CD4-positive, alpha-beta T cell (primary cell): ENCODE measurements at regions not wholly inside any gene's neighbourhood (a gene's known extent, or its start where the extent isn't known, plus 50 kb on each side); places are given as distances from the start of the nearest gene placed in this dataset.

ENCODE experiments used
- ATAC-seq: fragments of 200-7000 bp; cut with Tn5 transposase; one replicate; pipeline ENCODE4 v1.10.0; 2022; ENCODE audit warnings: mild to moderate bottlenecking; ENCODE audit not compliant: poor library complexity
- CTCF ChIA-PET: fragments of 350-600 bp; sonication (Branson Sonifier 250); formaldehyde crosslinking; loops from one replicate; lab custom pipeline; 2021; ENCODE audit warnings: antibody characterized with exemption, inconsistent platforms; lab: Charles Lee
- POLR2A ChIA-PET: fragments of 350-600 bp; sonication (Branson Sonifier 250); formaldehyde crosslinking; loops from one replicate; lab custom pipeline; 2021; ENCODE audit warnings: antibody characterized with exemption, inconsistent platforms; lab: Charles Lee
- DNase-seq, 14 experiments: peaks; one replicate each; pipeline ENCODE4 v3.0.0-alpha.2; 2013 to 2020; ENCODE audit warnings: mixed read lengths in 2 of 14
- H3K27ac ChIP-seq, 2 donors: one replicate each; pipeline versions ENCODE4 v1.5.1 to v1.7.0; 2013; ENCODE audit warnings: low read length in 2 of 2, low read depth in 1 of 2, mild to moderate bottlenecking in 1 of 2
- H3K27me3 ChIP-seq, 2 experiments: 1 replicate in 1 of 2; 2 replicates in 1 of 2; pipeline versions ENCODE4 v1.6.1 to v1.7.0; 2013; ENCODE audit warnings: low read length in 2 of 2, control low read depth in 1 of 2, mild to moderate bottlenecking in 1 of 2, moderate library complexity in 1 of 2; ENCODE audit not compliant: insufficient read depth in 2 of 2, control insufficient read depth in 1 of 2
- H3K36me3 ChIP-seq: one replicate; pipeline ENCODE4 v1.6.1; 2013; ENCODE audit warnings: low read length, control low read depth; ENCODE audit not compliant: insufficient read depth
- H3K4me1 ChIP-seq: one replicate; pipeline ENCODE4 v1.6.1; 2013; ENCODE audit warnings: low read length, control low read depth; ENCODE audit not compliant: insufficient read depth
- H3K4me3 ChIP-seq: one replicate; pipeline ENCODE4 v1.5.1; 2013; ENCODE audit warnings: mild to moderate bottlenecking, low read length, moderate library complexity
- H3K9me3 ChIP-seq, 2 experiments: 1 replicate in 1 of 2; 2 replicates in 1 of 2; pipeline versions ENCODE4 v1.6.1 to v1.7.0; 2013; ENCODE audit warnings: low read length in 2 of 2, mild to moderate bottlenecking in 2 of 2, control low read depth in 1 of 2, moderate library complexity in 1 of 2; ENCODE audit not compliant: control insufficient read depth in 1 of 2, insufficient read depth in 1 of 2
- H3K27ac Mint-ChIP-seq: one replicate; pipeline ENCODE4 v1.8.0; 2020; ENCODE audit warnings: mixed read lengths
- H3K27me3 Mint-ChIP-seq: one replicate; pipeline ENCODE4 v1.8.0; 2021; ENCODE audit warnings: mixed read lengths
- H3K36me3 Mint-ChIP-seq: one replicate; pipeline ENCODE4 v1.8.0; 2021; ENCODE audit warnings: low read depth, mixed read lengths
- H3K4me1 Mint-ChIP-seq: one replicate; pipeline ENCODE4 v1.8.0; 2021; ENCODE audit warnings: low read depth, mixed read lengths
- H3K4me3 Mint-ChIP-seq: one replicate; pipeline ENCODE4 v1.8.0; 2020; ENCODE audit warnings: mild to moderate bottlenecking, mixed read lengths
- H3K9me3 Mint-ChIP-seq: one replicate; pipeline ENCODE4 v1.8.0; 2020; ENCODE audit warnings: mixed read lengths
- CTCF ChIP-seq: fragments of 200-600 bp; IDR thresholded peaks from one replicate; pipeline ENCODE4 v1.8.0; 2022; ENCODE audit warnings: antibody characterized with exemption, mild to moderate bottlenecking
- intact Hi-C, 2 experiments: fragments of 100-400 bp; cut with DNase I in 1 of 2; cut with micrococcal nuclease in 1 of 2; formaldehyde crosslinking; loops; one replicate each; pipeline versions ENCODE4 v1.15.1 to v1.9.0; 2023 to 2025; cut with DNase I, micrococcal nuclease

GRCh38 chr18:56322406-56322805, 316.0 kb downstream of the TXNL1 start:
- Mint-ChIP-seq H3K27me3 (no peaks in the 10 kb centered on the region), H3K27ac (no peak overlapping the region), H3K4me3 (no peak overlapping the region), H3K36me3 (no peaks in the 10 kb centered on the region), H3K4me1 (no peaks in the 10 kb centered on the region), H3K9me3 (peaks cover 1% of the 10 kb centered on the region)
- no peak for TF ChIP-seq CTCF
- ChIA-PET CTCF (no interaction called here), POLR2A (no interaction called here)
- DNase-seq (no peak), ATAC-seq (no peak)
- Histone ChIP-seq H3K27ac (no peak overlapping the region), H3K4me1 (no peaks in the 10 kb centered on the region), H3K4me3 (no peak overlapping the region), H3K27me3 (no peaks in the 10 kb centered on the region), H3K36me3 (no peaks in the 10 kb centered on the region), H3K9me3 (peaks cover 0 to 4% of the 10 kb centered on the region in 2 experiments)
- intact Hi-C loops = no loop called here

DNA sequence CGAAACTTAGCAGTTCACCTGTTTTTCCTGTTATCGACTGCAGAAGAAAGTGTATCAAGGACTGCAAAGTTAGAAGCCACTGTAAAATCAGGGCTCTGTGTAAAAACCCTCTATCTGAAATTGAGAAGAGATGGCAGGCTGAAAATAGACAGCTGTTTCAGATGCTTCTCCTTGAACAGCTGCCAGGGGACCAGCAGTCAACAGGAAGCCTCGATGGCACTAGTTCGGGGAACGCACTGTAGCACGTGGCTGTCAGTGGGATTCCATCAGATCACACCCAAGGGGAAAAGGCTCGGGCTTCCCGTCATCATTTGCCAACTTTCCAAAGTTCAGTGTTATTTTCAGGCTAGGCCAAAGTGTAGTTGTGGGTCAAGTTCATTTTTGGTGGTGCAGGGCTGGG, 316.9 kb downstream of the TXNL1 start:
- Histone ChIP-seq H3K4me3 (no peak overlapping the region), H3K4me1 (no peaks in the 10 kb centered on the region), H3K27me3 (no peaks in the 10 kb centered on the region), H3K27ac (no peak overlapping the region), H3K36me3 (no peaks in the 10 kb centered on the region), H3K9me3 (peaks cover 0 to 4% of the 10 kb centered on the region in 2 experiments)
- Mint-ChIP-seq H3K4me1 (no peaks in the 10 kb centered on the region), H3K27me3 (no peaks in the 10 kb centered on the region), H3K4me3 (no peak overlapping the region), H3K9me3 (peaks cover 2% of the 10 kb centered on the region), H3K36me3 (no peaks in the 10 kb centered on the region), H3K27ac (no peak overlapping the region)
- CTCF ChIA-PET = no interaction called here
- TF ChIP-seq CTCF = no peak
- POLR2A ChIA-PET = no interaction called here
- DNase-seq (no peak), ATAC-seq (no peak)
- intact Hi-C loops = no loop called here

- DNase-seq = no peak
Measured at GRCh38 chr18:56319953-56320352, 318.4 kb downstream of the TXNL1 start.

More at GRCh38 chr18:56319953-56320352, 318.4 kb downstream of the TXNL1 start:
- POLR2A ChIA-PET = no interaction called here
- CTCF ChIA-PET = no interaction called here
- Mint-ChIP-seq H3K4me3 (no peak overlapping the region), H3K36me3 (no peaks in the 10 kb centered on the region), H3K9me3 (peaks cover 2% of the 10 kb centered on the region), H3K27ac (no peak overlapping the region), H3K4me1 (no peaks in the 10 kb centered on the region), H3K27me3 (no peaks in the 10 kb centered on the region)
- Histone ChIP-seq H3K4me3 (no peak overlapping the region), H3K36me3 (no peaks in the 10 kb centered on the region), H3K4me1 (no peaks in the 10 kb centered on the region), H3K9me3 (peaks cover 0 to 4% of the 10 kb centered on the region in 2 experiments), H3K27me3 (no peaks in the 10 kb centered on the region), H3K27ac (no peak overlapping the region)
- intact Hi-C loops = no loop called here
- ATAC-seq = no peak
- TF ChIP-seq CTCF = no peak
